ENCODE measurements at regions not wholly inside any gene's neighbourhood (a gene's known extent, or its start where the extent isn't known, plus 50 kb on each side); places are given as distances from the start of the nearest gene placed in this dataset.
"Not testable (repeated sequence)": the region's sequence is repeated elsewhere in the genome, so short reads cannot be mapped to it uniquely, and the experiment has no call there.

DNA sequence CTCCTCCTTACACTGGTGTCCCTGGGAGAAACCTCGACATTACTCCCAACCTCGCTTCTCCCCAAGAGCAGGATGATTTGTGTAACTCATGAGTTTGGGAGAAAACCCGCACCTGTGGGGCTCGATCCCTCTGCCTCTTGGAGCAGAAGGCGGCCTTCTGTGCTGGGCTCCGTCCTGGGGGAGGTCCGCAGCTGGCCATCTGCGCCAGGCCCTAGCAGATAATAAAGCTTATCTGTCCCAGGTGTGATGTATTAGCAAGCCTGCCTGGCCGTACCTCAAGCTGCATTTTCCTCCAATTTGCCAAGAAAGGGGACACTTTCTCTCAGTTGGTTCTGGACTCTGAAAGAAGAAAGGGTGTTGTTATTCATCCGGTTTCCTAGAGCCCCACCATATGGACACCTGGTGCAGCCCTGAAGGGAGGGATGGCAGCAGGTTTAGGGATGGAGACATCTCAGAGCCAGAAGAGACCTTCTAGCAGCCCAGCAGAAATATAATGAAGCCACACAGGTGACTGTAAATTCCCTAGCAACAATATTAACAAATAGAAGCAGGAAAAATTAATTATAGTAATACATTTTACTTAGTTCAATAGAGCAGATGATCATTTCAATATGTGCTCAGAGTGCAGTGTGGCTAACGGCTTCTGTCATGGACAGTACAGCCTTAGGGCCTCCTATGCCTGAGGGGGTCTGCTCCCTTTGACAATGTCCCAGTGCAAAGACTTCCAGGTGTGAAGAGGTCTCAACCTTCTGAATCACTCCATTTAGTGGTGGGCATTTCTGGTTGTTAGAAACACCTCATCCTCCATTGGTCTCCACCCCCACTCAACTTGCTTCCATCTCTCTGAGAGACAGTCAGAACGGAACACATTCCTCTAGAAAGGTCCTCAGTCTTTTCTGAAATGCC is 94.8 kb downstream of the CPN2 start:
- H3K4me1 ChIP-seq, result peaks cover 21 to 62% (median 49%) of the 10 kb centered on the region in 10 experiments
- peaks cover 10 to 20% (median 13%) of the 10 kb centered on the region in 11 experiments for H3K9me3 ChIP-seq (replicated peaks in 1 of 11)
- no peaks in the 10 kb centered on the region for H3K36me3 ChIP-seq
- no peaks in the 10 kb centered on the region for H4K20me1 ChIP-seq
- peak overlapping the region in 10 of 11 experiments; percentile 51 to 83 (median 79); a peak in 19 of 22 replicates for H3K27ac ChIP-seq
- H3K4me3 ChIP-seq, result peak overlapping the region in 3 of 10 experiments; percentile 3 to 50 (median 26); a peak in 3 of 20 replicates
- no peak for TF ChIP-seq Cebpa-rat (IDR thresholded peaks at IDR 0.05)
- peak overlapping the region in 9 of 11 experiments; percentile 50 to 75 (median 68); a peak in 16 of 22 replicates for H3K9ac ChIP-seq
- peak overlapping the region; percentile 75 to 89 (median 84) for H3K4me2 ChIP-seq
- H3K27me3 ChIP-seq, result peaks cover 0 to 4% (median 0%) of the 10 kb centered on the region in 11 experiments; a peak in 2 of 22 replicates

DNA sequence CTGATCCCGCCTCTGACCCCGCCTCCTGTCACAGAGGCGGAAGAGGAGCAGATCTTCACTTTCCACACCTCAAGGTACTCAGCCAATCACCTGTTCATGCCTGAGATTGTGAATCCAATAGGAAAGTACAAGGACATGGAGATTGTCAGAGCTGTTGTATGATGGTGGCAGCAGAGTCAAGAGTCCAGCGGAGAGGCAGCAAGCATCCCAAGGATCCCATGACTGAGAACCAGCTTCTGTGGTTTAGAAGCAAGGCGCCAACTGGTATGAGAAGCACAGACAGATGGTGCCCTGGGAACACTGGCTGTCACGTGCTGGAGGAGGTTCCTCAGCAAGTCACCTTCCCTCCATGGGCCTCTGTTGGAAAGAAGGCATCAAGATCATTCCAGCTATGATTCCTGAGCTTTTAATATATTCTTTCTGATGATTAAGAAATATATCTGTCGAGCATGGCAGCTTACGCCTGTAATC is 93.9 kb downstream of the CPN2 start:
- H3K9ac ChIP-seq, result no peak overlapping the region
- no peak for TF ChIP-seq Cebpa-rat (IDR thresholded peaks at IDR 0.05)

DNA sequence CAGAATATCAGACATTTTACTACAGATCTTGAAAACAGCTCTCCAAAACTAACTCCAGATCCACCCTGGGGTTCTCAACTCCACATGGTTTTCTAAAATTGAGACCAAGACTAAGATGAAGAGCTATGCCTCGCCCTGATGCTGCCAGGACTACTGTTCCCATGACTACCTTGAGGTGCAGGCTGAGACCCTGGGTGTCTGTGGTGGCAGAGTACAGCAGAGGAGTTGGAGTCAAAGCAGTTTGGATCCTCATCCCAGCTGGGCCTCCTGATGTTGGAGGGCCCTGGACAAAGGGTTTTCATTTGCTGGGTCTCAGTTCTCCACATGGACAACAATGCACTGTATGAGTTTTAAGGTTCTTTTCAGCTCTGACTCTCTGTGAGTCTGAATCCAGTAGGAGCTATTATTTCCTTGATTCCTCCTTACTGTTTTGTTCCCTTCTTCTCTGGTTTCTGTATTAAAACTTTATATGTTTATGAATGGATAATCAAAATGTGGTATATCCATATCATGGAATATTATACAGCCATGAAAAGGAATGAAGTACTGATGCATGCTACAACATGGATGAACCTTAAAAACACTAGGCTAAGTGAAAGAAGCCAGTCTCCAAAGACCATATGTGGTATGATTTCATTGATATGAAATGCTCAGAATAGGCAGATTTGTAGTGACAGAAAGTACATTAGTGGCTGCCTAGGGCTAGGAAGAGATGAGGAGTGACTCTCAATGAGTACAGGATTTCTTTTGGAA is 93.0 kb downstream of the CPN2 start:
- Histone ChIP-seq H3K27ac (peak overlapping the region in 1 of 11 experiments; percentile 77; a peak in 1 of 22 replicates), H3K27me3 (no peaks in the 10 kb centered on the region), H4K20me1 (no peaks in the 10 kb centered on the region), H3K4me3 (no peak overlapping the region), H3K4me1 (peaks cover 19 to 46% (median 37%) of the 10 kb centered on the region in 10 experiments), H3K9me3 (replicated peaks in 1 of 11) (peaks cover 10 to 20% (median 13%) of the 10 kb centered on the region in 11 experiments), H3K9ac (no peak overlapping the region), H3K36me3 (no peaks in the 10 kb centered on the region), H3K4me2 (no peak overlapping the region)
- TF ChIP-seq Cebpa-rat (IDR thresholded peaks at IDR 0.05), result no peak

More for the DNA sequence above, 93.9 kb downstream of the CPN2 start:
- no peak overlapping the region for H3K4me3 ChIP-seq
- peaks cover 19 to 53% (median 40%) of the 10 kb centered on the region in 10 experiments for H3K4me1 ChIP-seq
- H3K36me3 ChIP-seq, result no peaks in the 10 kb centered on the region
- peak overlapping the region in 9 of 11 experiments; percentile 75 to 89 (median 84); a peak in 12 of 22 replicates for H3K4me2 ChIP-seq
- peaks cover 10 to 20% (median 13%) of the 10 kb centered on the region in 11 experiments for H3K9me3 ChIP-seq (replicated peaks in 1 of 11)
- H4K20me1 ChIP-seq, result no peaks in the 10 kb centered on the region
- no peaks in the 10 kb centered on the region for H3K27me3 ChIP-seq
- H3K27ac ChIP-seq, result peak overlapping the region in 5 of 11 experiments; percentile 2 to 82 (median 78); a peak in 4 of 22 replicates

DNA sequence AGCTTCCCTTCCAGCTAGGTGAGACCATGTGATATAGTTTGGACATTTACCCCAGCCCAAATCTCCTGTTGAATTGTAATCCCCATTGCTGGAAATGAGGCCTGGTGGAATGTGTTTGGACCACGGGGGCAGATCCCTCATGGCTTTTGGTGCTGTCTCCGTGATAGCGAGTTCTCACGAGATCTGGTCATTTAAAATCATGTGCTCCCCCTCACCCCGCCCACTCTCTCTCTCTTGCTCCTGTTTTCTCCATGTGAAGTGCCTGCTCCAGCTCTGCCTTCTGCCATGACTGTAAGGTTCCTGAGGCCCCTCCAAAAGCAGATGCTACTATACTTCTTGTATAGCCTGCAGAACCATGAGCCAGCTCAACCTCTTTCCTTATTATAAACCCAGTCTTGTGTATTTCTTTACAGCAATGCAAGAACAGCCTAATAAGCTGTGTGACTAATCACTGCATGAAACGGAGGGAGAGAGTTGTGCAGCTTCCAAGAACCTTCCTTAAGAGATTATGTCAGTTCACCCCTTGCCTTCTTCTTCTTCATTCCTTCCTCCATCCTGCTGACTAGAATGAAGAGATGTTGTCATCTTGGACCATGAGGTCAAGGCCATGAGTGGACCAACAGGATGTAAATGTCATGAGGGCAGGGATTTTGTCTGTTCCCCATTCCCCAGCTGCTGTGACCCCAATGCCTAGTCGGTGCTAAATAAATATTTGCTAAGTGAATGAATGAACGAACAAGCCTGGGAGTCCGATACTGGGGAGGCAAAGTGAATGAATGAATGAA is 91.0 kb downstream of the CPN2 start:
- H3K4me3 ChIP-seq, result no peak overlapping the region
- H3K4me2 ChIP-seq, result peak overlapping the region in 3 of 11 experiments; percentile 28 to 42 (median 38); a peak in 5 of 22 replicates
- H4K20me1 ChIP-seq, result no peaks in the 10 kb centered on the region
- H3K9ac ChIP-seq, result no peak overlapping the region
- H3K4me1 ChIP-seq, result peaks cover 16 to 32% (median 23%) of the 10 kb centered on the region in 10 experiments
- peaks cover 10 to 20% (median 13%) of the 10 kb centered on the region in 11 experiments for H3K9me3 ChIP-seq (replicated peaks in 1 of 11)
- no peak for TF ChIP-seq Cebpa-rat (IDR thresholded peaks at IDR 0.05)
- H3K27ac ChIP-seq, result no peak overlapping the region
- H3K27me3 ChIP-seq, result no peaks in the 10 kb centered on the region
- H3K36me3 ChIP-seq, result no peaks in the 10 kb centered on the region

DNA sequence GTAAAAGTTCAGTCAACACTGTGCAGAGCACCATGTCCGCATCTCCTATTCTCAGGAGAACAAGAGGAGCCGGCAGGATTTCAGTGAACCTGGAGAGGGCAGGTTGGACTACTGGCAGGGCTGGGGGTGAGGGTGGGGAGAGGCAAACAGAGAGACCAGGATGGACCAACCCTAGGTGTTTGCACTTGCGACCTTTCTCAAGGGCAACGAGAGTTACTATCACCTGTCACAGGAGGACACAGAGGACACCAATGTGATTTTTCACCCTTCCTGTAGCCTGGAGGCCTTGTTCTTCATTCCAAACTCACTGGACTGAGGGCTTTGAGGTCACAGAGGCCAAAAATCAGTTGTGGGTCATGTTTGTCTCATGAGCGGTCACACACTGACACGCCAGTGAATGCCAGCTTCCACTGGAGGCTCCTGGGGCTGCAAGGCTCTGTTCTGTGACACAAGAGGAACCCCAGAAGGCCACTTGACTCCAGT is 89.5 kb downstream of the CPN2 start:
- H3K4me3 ChIP-seq, result no peak overlapping the region
- H3K9me3 ChIP-seq (replicated peaks in 1 of 11), result peaks cover 10 to 20% (median 13%) of the 10 kb centered on the region in 11 experiments
- no peak overlapping the region for H3K9ac ChIP-seq
- H3K27me3 ChIP-seq, result peaks cover 0 to 13% (median 0%) of the 10 kb centered on the region in 11 experiments; a peak in 5 of 22 replicates
- H4K20me1 ChIP-seq, result no peaks in the 10 kb centered on the region
- H3K27ac ChIP-seq, result no peak overlapping the region
- no peaks in the 10 kb centered on the region for H3K36me3 ChIP-seq
- peaks cover 1 to 26% (median 16%) of the 10 kb centered on the region in 10 experiments; a peak in 19 of 20 replicates for H3K4me1 ChIP-seq
- no peak for TF ChIP-seq Cebpa-rat (IDR thresholded peaks at IDR 0.05)
- H3K4me2 ChIP-seq, result no peak overlapping the region

- Histone ChIP-seq H3K4me2 (no peak overlapping the region), H3K36me3 (no peaks in the 10 kb centered on the region), H3K9me3 (replicated peaks in 1 of 11) (peaks cover 10 to 16% (median 12%) of the 10 kb centered on the region in 11 experiments), H3K27ac (no peak overlapping the region), H3K27me3 (peaks cover 0 to 15% (median 0%) of the 10 kb centered on the region in 11 experiments; a peak in 6 of 22 replicates), H3K4me1 (peaks cover 0 to 20% (median 10%) of the 10 kb centered on the region in 10 experiments; a peak in 17 of 20 replicates), H4K20me1 (no peaks in the 10 kb centered on the region), H3K4me3 (no peak overlapping the region), H3K9ac (no peak overlapping the region)
- TF ChIP-seq Cebpa-rat (IDR thresholded peaks at IDR 0.05), result no peak
Measured at GRCh38 chr3:194262176-194262924, 88.8 kb downstream of the CPN2 start.

DNA sequence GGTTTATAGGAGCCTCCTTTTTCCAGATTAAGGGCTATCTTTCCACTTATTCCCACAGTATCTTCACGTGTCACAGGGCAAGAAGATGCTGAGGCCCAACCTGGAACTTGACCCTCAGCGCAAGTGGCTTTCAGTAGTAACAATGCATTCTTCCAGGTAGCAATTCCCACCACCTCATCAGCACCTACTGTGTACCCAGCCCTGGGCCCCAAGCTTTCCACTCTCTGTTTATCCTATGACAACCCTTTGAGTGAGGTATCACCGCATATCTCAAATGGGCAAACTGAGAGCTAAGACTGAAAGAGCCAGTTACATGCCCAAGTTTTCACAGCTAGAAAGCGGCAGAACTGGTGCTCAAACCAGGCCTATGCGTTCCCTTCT is 88.2 kb downstream of the CPN2 start:
- no peak for TF ChIP-seq Cebpa-rat (IDR thresholded peaks at IDR 0.05)
- H4K20me1 ChIP-seq, result no peaks in the 10 kb centered on the region
- peaks cover 0 to 20% (median 9%) of the 10 kb centered on the region in 10 experiments; a peak in 16 of 20 replicates for H3K4me1 ChIP-seq
- H3K27ac ChIP-seq, result no peak overlapping the region
- no peaks in the 10 kb centered on the region for H3K36me3 ChIP-seq
- H3K9ac ChIP-seq, result no peak overlapping the region
- peaks cover 6 to 10% (median 7%) of the 10 kb centered on the region in 11 experiments for H3K9me3 ChIP-seq (replicated peaks in 1 of 11)
- peaks cover 0 to 15% (median 0%) of the 10 kb centered on the region in 11 experiments; a peak in 6 of 22 replicates for H3K27me3 ChIP-seq
- H3K4me2 ChIP-seq, result no peak overlapping the region
- no peak overlapping the region for H3K4me3 ChIP-seq

DNA sequence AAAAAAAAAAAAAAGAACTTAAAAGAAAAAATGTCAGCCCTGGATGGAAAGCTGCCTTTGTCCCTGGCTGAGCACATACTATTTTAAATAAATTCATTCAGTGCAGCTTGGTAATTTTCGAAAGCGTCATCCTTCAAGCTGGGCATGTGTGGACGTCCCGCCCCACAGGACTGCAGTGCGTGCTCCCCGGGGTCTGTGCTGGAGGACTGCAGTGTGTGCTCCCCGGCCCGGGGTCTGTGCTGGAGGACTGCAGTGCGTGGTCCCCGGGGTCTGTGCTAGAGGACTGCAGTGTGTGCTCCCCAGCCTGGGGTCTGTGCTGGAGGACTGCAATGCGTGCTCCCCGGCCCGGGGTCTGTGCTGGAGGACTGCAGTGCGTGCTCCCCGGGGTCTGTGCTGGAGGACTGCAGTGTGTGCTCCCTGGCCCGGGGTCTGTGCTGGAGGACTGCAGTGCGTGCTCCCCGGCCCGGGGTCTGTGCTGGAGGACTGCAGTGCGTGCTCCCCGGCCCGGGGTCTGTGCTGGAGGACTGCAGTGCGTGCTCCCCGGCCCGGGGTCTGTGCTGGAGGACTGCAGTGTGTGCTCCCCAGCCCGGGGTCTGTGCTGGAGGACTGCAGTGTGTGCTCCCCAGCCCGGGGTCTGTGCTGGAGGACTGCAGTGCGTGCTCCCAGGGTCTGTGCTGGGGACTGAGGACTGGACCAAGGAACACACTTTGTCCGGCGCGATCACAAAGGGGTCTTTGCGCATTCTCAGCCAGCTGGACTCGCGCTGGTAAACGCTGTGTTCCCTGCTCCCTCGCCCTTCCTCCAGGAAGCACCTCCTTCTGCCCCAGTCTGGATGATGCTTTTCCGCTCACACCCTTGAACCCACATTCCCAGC is 86.3 kb downstream of the CPN2 start:
- Histone ChIP-seq H3K4me2 (peak overlapping the region in 10 of 11 experiments; percentile 19 to 58 (median 52); a peak in 17 of 22 replicates), H3K27me3 (peaks cover 0 to 15% (median 0%) of the 10 kb centered on the region in 11 experiments; a peak in 6 of 22 replicates), H3K4me1 (peaks cover 0 to 17% (median 9%) of the 10 kb centered on the region in 10 experiments; a peak in 16 of 20 replicates)
- H3K9me3 ChIP-seq (replicated peaks in 1 of 11); H3K9ac ChIP-seq; H3K27ac ChIP-seq; H3K36me3 ChIP-seq; H4K20me1 ChIP-seq; H3K4me3 ChIP-seq: not testable (repeated sequence)
